ENCODE measurements at regions not wholly inside any gene's neighbourhood (a gene's known extent, or its start where the extent isn't known, plus 50 kb on each side); places are given as distances from the start of the nearest gene placed in this dataset.

DNA sequence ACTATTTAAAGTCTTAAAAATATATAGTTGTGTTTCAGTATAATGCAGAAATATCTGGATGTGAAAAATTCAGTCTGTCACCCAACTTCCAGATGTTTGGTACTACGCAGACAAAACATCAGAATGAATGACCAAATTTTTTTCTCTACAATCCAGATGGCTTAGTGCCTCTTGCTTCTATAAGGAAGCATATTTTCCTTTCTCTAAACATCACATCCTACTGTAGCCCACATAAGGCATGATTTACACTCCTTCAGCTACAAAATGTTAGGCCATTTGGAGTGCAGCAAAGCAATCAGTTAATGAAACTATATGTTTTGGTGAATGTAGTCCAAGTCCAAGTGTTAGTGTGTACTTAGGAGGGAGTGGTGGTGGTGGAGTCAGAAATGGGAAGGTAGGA is 162.9 kb upstream of the SIX2 start:
- no peak for DNase-seq

DNA sequence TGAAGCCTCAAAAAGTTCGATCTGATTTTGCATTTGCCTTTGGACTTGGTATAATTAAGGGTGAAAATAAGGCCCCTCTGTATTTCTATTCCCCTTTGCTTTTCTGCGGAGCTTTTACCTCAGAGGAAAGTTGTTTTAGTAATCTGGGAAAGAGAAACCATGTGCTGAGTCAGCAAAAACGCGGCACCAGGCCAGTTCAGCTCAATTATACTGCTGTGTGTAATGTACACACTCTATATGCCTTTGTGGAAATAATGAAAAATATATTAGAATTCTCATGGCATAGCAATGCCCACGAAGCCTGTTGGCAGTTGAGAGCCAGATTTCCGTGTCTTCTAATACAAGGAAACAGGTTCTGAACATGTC is 161.9 kb upstream of the SIX2 start:
- DNase-seq: no peak

DNA sequence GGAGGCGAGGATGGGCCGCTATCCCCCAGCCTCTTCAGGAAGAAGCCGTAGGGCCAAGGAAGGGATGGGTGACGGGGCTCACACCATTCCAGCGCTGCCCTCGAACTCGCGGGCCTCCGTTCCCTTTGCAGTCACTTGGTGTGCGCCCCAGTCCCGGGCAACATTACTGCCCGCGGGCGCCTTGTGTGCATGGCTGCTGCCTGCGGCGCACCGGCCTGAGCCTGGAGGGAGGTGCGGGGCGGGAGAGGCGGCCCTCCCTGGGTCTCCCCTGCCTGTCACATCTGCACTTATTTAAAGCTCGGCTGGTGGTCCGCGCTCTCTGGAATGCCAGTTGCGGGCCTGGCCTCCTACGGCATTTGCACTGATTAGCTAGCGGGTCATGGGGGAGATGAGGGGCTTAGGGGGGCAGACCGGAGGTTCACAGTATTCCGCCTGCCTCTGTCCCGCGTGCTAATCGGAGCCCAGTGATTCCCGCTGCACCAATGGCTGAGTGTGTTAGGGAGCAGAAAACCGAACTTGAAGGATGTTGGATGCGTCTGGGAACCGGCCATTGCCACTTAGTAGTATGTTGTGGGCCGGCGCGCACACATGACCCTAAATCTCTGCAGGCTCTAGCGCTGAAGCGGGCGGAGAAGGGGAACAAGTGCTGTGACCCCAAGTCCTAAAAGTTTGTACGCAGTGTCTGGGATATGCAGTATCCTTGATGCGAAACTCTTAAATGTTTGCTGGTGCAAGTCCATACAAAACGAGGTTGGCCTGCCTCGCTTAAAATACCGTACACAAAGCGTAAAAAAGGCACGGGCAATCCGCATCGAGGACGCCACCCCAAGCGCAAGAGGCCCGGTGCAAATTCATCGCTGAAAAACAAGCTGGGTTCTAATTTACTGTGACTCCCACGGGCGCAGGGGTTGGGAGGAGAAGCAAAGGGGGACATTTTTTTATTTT is 161.2 kb upstream of the SIX2 start:
- DNase-seq: no peak

DNA sequence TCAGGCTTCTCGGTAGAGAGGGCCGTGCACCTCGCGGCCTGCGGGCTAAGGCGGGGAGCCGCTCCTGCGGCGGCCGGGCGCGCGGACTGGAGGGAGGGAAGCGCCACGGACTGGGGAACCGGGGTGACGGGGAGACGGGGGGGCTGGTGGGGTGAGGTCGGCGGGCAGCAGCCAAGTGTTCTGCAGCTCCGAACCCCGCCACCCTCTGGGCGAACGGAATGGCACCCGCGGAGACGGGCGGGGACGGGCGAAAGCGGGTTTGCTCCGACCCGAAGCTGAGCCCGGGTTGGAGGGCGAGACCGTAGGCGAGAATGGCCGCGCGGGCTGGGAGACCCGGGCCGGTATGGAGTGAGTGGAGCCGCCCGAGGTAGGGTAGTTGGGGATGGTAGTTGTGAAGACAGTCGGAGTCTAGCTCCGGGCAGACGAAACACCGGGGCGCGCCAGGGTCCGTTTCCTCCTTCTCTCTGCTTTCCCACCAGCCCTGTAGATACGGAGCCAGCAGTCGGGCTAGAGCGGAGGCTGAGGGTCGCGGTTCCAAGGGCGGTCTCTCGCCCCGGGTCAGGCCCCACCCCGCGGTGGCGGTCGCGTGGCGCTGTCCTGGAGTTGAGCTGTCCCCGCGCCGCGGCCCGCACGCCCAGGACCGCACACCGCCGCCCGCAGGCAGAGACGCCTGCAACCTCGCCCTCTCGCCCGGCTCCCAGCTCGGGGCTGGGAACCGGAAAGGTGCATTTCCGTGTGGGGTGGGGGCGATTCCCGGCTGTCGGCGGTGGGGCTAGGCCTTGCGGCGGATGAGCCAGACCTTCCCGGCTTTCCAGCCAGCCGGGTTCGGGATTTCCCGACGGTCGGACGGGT is 160.3 kb upstream of the SIX2 start:
- DNase-seq: peak; percentile 15

DNA sequence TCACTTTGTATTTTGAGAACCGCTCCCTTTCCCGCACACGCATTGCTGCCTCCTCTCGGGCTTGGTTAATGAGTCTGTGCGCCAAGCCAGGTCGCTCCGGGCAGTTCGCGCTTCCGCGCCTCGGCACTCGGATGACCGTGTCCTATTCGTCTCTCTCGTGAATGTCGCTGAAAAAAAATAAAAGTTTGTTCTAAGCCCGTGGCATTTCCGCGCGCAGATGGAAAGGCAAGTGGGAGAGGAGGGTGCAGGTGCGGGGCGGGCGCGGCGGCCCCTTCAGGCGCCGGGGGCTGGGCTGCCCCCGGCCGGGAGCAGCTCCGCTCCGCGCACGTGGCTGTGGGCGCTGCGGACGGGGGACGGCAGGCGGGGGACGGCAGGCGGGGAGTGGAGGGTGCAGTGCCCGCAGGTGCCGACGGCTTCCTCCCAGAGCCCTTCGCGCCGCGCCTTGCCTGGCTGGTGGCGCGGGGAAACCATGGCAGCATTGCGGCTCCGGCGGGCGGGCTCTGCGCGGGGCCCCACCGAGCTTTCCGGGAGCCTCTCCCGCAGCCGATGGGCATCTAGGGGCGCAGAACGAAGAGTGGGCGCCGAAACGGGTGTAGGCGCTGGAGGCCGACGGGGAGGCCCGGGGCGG is 159.6 kb upstream of the SIX2 start:
- DNase-seq: no peak

DNA sequence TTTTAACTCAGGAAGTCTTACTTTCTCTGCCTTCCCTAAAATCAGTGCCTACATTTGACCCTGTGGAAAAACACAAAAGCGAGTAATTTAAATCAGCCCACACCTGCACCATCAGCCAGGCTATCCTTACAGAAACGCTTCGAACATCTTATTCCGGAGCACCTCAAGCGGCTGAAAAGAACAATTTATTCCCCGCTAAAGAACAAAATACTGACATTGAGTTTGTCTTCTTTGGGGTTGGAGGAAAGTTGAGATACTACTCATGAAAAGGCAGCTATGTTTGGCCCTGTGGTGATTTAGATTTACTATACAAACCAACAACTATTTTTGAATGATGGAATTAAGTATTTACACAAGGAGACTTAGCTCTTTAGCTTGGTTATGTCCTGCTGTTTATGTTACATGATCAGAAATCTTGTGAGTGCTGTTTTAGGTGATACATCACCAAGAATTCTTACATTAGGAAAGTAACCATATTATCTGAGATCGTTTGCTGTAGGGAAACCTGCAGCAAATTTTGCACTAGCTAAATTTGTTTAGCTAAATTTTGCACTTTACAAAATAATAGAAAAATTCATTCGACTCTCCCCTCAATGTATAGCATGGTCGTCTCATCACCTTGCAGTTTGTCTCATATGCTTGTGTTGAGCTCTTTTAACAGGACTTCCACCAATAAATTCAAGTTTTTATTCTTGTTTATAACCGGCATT is 158.8 kb upstream of the SIX2 start:
- no peak for DNase-seq

DNA sequence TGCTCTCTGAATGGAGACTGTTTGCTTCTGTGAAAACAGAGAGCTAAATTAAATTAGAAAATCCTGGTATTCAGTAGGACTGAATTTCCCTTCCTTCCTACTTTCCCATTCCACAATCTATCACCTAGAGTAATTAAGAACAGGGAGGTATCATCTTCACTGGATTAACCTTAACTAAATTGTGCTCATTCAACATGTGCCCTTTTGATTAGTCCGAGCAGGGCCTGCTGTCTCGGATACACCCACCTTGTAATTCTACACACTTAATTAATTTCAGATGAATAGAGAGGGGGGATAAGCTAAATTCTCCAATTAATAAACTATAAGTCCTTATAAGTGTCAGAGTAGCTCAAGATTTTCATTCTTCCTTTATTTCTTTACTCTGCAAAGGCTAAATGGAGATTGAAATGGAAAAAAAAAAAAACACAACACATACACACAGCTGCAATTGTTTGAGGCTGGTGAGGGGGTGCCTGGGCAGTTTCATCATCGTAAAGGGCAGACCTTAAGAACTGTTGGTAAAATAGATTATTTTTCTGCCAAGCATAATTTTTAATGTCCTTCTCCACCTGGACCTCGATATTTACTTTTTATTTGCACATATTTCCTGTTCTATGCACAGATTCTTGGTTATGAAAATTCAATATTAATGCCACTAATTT is 157.1 kb upstream of the SIX2 start:
- no peak for DNase-seq

DNA sequence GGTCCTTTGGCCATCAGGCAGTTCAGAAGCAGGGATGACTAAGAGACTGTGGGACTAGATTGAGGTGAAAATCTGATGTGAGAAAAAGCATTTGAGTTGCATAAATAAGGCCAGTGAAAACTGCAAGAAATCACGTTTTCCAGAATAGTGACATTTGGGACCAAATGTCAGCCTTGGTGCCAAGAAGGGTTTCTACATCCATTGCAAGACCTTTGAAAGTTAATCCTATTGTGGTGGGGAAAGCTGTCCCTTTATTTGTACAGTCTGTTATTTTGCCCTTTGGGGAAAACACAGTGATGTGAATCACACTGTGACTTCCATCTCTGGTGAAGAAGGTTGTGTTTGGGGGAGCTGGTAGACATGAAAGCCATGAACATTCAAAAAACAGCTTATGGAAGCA is 153.5 kb upstream of the SIX2 start:
- no peak for DNase-seq

DNA sequence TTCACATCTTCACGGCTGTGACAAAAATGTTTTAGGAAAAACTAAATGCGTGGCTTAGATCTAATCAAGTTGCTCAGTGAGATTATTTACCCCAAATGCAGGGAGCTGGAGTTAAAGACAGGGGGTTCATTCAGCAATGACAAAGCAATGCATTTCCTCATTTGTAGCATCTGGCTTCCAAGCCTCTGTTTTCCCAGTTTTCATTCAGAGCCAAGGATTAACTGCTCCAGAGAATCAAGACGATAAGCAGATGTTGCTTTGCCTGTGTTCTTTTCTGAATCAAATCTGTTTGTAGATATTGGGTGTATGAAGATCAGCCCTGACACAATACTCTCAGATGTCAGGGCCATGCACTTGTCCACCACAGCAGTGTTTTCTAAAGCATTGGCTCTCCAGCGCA is 147.4 kb upstream of the SIX2 start:
- no peak for DNase-seq

DNA sequence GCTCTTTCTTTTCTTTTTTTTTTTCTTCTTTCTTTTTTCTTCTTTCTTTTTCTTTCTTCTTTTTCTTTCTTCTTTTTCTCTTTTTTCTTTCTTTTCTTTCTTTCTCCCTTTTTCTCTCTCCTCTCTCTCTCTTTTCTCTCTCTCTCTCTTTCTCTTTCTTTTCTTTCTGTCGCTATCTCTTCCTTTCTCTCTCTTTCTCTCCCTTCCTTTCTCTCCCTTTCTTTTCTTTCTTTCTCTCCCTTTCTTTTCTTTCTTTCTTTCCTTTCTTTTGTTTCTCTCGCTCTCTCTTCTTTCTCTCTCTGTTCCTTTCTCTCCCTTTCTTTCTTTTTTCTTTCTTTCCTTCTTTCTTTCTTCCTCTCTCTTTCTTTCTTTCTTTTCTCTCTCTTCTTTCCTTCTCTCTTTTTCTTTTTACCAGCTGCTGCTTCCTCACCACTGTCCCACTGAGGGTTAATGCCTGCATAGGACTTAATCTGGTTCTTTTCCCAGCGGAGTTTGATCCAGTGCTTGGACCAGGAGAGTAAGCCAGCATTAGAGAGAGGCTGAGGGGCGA is 145.4 kb upstream of the SIX2 start:
- no peak for DNase-seq

DNA sequence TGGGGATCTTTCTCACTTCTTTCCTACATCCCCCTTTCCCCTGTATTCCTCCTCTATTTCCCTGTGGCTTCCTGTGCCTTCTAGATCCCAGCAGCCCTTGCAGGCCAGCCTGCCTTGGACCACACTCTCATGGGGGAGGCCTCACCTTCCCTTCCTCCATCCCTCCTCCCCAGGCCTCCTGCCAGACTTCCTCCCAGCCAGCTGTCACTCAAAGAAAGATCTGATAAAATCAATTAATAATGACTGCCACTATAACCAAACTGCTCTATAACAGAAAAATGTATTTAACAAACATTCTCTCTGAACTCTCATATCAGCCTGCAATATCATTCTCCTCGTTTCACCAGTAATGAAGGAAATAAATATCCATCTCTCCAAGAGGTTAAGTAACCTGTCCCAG is 144.9 kb upstream of the SIX2 start:
- no peak for DNase-seq

DNA sequence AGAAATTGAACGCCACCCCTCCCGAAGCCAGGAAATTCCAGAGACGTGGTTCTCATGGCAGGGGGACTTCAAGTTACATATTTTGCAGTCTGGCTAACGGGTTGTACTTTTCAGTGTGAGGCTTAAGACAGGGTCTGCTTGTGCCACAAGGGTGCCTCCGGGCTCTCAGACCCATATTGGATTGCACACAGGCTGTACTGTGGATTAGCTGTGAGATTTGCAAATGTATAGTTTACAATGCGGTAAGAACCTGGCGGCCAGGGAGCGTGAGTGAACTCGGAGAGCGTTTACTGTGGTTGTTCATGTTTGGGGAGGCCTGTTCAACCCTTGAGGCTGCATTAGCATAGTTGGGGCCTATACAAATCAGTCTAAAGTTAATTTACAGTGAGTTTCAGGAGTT is 143.9 kb upstream of the SIX2 start:
- DNase-seq: no peak

DNA sequence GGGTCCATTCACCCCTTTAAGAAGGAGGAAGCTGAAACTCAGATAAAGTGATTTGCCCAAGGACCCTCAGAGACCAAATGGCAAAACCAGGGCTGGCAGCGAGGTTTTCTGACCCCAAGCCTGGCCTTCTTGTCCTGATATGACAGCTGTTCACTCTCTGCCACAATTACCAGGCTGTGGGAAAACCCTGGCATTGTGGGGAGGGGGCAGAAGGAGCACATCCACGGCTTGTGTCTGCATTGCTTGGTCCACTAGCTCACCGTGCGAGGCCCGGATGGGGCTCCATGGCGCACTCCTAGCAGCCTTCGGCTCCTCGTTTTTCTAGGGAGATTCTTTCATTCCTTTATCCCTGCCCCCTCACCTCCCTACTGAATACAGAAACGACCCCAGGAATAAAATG is 143.4 kb upstream of the SIX2 start:
- DNase-seq: no peak

DNA sequence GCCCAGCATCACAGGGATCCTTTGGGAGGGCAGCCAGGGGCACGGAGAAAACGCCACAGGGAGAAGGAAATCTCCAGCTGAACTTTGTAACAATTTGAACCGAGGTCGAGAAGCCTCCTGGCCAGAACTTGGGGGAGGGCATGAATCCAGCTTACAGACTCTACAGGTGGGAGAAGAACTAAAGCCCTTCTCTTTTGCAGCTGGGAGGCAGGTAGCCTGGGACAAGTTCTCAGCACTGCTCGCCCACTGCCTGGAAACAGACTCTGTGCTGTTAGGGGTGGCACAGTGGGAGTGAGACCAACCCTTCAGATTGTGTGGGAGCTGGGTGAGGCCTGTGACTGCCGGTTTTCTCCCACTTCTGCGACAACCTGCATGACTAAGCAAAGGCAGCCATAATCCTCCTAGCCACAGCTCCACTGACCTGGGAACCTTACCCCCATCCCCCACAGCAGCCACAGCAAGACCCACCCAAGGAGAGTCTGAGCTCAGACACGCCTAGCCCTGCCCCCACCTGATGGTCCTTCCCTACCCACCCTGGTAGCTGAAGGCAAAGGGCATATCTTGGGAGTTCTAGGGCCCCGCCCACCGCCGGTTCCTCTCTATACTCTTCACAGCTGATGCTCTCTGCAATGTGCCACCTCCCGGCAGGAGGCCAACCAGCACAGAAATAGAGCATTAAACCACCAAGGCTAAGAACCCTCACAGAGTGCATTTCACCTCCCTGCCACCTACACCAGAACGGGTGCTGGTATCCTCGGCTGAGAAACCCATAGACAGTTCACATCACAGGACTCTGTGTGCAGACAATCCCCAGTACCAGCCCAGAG is 136.0 kb upstream of the SIX2 start:
- no peak for DNase-seq

DNA sequence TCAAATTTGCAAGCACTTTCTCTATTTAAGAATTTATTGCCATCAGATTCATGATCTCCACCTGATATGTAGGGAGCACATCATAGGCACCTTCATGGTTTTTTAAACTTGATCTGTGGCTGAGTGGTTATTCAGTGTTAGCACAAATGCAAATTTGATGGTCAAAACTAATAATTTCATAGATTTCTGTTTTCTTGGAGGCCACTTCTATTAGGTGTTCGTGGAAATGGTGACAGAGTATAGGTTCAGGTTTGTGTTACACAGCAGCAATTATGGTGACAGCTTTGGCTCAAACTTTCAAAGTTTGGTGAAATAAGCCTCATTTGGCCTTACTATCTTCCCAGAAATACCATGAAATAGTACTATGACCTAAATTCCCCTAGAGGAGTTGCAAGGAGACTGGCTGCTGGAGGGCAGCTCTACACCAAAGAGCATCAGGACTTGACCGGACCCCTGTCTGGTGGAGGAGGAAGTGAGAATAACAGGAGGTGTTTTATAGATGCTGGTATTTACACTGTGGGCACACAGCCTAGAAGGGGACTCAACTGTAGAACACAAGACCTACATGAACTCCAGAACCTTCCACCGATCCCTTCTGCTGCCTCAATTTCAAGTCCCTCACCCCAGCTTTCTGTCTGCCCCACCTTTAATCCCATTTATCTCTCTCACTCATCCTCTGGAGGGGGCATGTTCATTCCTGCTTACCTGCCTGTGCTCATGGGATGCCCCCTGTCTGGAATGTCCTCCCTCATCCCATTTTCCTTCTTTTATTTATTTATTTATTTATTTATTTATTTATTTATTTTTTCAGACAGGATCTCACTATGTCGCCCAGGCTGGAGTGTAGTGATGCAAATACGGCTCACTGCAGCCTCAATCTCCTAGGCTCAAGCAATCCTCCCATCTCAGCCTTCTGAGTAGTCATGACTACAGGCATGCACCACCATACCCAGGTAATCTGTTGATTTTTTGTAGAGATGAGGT is 132.9 kb upstream of the SIX2 start:
- DNase-seq: no peak

DNA sequence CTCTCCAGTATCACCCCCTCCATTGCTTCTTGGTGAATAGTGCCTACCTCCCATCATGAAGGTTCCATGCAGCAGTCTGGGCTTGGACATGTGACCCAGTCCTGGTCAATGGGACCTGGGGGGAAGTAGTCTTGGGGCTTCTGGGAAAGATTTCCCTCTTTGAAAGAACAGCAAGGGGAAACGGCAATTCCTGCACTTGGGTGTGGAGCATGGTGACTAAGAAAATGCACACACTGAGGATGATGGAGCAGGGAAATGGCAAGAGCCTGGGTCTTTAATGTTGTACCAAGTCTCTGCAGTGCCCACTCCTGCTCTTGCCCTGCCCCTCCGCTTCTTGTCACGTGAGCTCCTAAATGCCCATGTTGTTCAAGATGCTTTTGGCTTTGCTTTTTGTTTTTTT is 131.4 kb upstream of the SIX2 start:
- DNase-seq: no peak

DNA sequence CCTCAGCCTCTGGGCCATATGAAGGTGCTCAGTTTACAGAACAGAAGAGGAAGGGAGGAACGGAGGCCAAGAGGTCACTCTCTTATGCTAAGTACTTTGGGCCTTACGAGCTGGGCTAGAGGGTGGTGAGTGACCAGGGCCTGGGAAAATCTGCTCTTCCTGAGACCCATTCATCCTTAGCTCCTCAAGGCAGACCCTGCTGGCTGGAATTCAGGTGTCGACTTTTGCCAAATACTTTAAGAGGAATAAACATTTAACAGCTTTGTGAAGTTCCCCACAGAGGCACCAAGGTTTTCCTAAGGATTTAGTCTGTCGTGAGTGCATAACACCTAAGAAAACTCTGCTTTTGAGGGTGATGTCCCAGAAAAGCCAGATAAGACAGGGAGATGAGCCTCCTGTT is 129.7 kb upstream of the SIX2 start:
- no peak for DNase-seq

DNA sequence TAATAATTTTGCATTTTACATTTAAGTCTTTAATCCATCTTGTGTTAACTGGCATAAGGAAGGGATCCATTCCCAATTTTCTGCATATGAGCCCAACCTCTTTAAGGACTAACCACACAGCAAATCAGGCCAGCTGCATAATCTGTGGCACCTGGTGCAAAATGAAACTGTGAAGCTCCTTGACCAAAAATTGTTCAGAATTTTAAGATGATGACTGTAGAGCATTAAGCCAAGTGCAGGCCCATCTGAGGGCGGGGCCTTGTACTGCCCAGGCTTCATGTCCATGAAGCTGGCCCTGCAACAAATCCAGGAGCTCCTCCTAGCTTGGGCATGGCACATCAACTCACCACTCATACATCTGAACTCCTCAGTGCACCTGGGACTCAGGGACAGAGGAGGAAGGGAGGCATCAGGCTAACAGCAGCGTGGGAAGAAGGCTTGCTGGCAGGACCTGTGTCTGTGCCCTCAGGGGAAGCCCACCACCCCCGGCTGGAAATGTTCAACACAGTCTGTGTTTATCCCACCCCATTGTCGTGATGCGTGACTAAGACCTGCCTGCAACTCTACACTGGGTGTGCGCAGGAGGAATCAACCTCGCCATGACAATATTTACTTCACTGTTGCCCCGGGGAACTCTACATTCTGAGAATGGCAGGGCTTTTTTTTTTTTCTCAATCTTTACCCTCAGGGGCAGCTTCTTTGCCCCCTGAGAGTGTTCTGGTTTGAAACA is 128.9 kb upstream of the SIX2 start:
- no peak for DNase-seq

DNA sequence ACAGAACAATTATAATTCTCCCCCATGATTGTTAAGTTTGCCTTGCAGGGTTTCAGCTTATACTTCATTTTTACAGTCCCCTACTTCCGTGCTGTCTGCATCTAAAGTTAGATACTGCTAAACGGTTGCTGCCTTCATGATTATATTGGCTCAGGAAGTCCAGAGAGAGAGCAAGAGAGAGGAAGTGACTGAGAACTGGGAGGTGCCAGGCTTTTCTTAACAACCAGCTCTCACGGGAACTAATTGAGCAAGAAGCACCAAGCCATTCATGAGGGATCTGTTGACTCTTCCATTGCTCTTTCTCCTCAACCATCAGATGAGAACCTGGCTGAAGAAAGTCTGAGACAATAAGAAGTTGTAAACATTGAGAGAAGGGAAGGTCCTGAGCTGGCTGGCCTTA is 125.5 kb upstream of the SIX2 start:
- DNase-seq: peak; percentile 70
